Mammary epithelial cell (primary cell): ENCODE measurements at regions not wholly inside any gene's neighbourhood (a gene's known extent, or its start where the extent isn't known, plus 50 kb on each side); places are given as distances from the start of the nearest gene placed in this dataset.

Experiments used
- EZH2 ChIP-seq: IDR thresholded peaks from 2 replicates; pipeline ENCODE4 v1.6.1; 2012; ENCODE audit warnings: low read length, inconsistent platforms, borderline replicate concordance
- TF ChIP-seq, protein P1 (sequence below), 2 donors: IDR thresholded peaks in 1 of 2; conservative IDR thresholded peaks in 1 of 2; 2 replicates each; pipeline ENCODE4 v1.5.1; 2011 to 2012; ENCODE audit warnings: inconsistent platforms in 2 of 2, low read length in 2 of 2, mild to moderate bottlenecking in 2 of 2, control low read depth in 1 of 2, low read depth in 1 of 2; ENCODE audit not compliant: insufficient read depth in 1 of 2; ENCODE audit errors: extremely low read depth in 1 of 2

DNA sequence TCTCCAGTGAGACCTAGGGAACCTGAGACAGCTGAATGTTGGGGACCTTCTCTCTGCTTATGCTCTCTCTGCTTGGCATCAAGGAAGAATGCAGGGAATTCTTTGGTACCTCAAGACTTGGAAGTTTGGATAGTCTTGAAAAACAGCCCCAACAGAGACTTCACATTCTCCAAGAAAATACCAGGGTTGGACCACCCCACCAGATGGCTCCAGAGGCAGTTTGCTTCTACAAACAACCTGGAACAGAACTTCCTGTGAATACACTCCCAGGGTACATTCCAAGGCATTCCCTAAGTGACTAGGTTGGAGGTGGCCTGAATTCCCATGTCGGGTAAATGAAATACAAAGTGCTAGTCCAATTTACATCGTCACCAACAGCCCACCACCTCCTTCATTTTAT, 314.4 kb downstream of the PMP22 start:
- TF ChIP-seq, protein P1, sequence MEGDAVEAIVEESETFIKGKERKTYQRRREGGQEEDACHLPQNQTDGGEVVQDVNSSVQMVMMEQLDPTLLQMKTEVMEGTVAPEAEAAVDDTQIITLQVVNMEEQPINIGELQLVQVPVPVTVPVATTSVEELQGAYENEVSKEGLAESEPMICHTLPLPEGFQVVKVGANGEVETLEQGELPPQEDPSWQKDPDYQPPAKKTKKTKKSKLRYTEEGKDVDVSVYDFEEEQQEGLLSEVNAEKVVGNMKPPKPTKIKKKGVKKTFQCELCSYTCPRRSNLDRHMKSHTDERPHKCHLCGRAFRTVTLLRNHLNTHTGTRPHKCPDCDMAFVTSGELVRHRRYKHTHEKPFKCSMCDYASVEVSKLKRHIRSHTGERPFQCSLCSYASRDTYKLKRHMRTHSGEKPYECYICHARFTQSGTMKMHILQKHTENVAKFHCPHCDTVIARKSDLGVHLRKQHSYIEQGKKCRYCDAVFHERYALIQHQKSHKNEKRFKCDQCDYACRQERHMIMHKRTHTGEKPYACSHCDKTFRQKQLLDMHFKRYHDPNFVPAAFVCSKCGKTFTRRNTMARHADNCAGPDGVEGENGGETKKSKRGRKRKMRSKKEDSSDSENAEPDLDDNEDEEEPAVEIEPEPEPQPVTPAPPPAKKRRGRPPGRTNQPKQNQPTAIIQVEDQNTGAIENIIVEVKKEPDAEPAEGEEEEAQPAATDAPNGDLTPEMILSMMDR (conservative IDR thresholded peaks at IDR 0.05 in 1 of 2, IDR thresholded peaks at IDR 0.05 in 1 of 2; ENCODE audit: extremely low read depth in 1 of 2, insufficient read depth in 1 of 2, low read depth in 1 of 2, low read length in 2 of 2): no peak
- no peak for TF ChIP-seq EZH2
